ENCODE measurements at regions not wholly inside any gene's neighbourhood (a gene's known extent, or its start where the extent isn't known, plus 50 kb on each side); places are given as distances from the start of the nearest gene placed in this dataset.

DNA sequence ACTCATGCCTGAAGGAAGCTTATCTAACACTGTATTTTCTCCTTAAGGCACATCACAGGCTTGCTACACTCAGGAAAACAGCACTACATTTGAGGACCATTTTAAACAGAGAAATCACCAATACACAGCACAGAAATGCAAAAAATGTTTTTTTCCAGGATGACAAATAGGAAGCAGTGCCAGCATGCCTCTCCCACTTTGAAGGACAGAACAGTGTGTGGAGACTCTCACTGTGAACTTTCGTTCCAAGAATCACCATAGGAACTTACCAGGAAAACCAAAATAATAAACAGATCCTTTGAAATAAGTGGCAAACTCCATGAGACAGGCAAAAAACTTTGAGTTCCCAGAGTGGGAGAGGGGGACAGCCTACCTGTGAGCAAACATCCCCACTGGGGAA lies 217.8 kb upstream of the MAST4 start:
- TF ChIP-seq, protein P1, sequence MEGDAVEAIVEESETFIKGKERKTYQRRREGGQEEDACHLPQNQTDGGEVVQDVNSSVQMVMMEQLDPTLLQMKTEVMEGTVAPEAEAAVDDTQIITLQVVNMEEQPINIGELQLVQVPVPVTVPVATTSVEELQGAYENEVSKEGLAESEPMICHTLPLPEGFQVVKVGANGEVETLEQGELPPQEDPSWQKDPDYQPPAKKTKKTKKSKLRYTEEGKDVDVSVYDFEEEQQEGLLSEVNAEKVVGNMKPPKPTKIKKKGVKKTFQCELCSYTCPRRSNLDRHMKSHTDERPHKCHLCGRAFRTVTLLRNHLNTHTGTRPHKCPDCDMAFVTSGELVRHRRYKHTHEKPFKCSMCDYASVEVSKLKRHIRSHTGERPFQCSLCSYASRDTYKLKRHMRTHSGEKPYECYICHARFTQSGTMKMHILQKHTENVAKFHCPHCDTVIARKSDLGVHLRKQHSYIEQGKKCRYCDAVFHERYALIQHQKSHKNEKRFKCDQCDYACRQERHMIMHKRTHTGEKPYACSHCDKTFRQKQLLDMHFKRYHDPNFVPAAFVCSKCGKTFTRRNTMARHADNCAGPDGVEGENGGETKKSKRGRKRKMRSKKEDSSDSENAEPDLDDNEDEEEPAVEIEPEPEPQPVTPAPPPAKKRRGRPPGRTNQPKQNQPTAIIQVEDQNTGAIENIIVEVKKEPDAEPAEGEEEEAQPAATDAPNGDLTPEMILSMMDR (IDR thresholded peaks at IDR 0.05; ENCODE audit: low read depth, low read length, missing input control): no peak
- no peak for TF ChIP-seq TAF1 (conservative IDR thresholded peaks at IDR 0.05)

All from liver (tissue), 3 donors.